RWPE1 (cell line): ENCODE measurements at regions not wholly inside any gene's neighbourhood (a gene's known extent, or its start where the extent isn't known, plus 50 kb on each side); places are given as distances from the start of the nearest gene placed in this dataset.
"Not testable (repeated sequence)": the region's sequence is repeated elsewhere in the genome, so short reads cannot be mapped to it uniquely, and the experiment has no call there.

ENCODE experiments used
- CTCF ChIA-PET: fragments of 350-600 bp; sonication (Branson Sonifier 250); formaldehyde crosslinking; extraction: SDS; loops from one replicate; lab custom pipeline; 2021; lab: Yijun Ruan, JAX
- POLR2A ChIA-PET: fragments of 400-600 bp; formaldehyde crosslinking; extraction: SDS; loops from one replicate; lab custom pipeline; 2020; ENCODE audit warnings: antibody characterized with exemption; ENCODE audit not compliant: low non-redundant PET; lab: Yijun Ruan, JAX
- DNase-seq: peaks from one replicate; pipeline ENCODE4 v3.0.0; 2012; ENCODE audit warnings: low spot score
- H3K27ac ChIP-seq: fragments of 450-650 bp; 2 replicates; pipeline ENCODE4 v1.5.1; 2017
- TF ChIP-seq, protein P1 (sequence below): fragments of 450-650 bp; conservative IDR thresholded peaks from 2 replicates; pipeline ENCODE4 v1.5.1; 2017; ENCODE audit warnings: low read depth, mild to moderate bottlenecking

DNA sequence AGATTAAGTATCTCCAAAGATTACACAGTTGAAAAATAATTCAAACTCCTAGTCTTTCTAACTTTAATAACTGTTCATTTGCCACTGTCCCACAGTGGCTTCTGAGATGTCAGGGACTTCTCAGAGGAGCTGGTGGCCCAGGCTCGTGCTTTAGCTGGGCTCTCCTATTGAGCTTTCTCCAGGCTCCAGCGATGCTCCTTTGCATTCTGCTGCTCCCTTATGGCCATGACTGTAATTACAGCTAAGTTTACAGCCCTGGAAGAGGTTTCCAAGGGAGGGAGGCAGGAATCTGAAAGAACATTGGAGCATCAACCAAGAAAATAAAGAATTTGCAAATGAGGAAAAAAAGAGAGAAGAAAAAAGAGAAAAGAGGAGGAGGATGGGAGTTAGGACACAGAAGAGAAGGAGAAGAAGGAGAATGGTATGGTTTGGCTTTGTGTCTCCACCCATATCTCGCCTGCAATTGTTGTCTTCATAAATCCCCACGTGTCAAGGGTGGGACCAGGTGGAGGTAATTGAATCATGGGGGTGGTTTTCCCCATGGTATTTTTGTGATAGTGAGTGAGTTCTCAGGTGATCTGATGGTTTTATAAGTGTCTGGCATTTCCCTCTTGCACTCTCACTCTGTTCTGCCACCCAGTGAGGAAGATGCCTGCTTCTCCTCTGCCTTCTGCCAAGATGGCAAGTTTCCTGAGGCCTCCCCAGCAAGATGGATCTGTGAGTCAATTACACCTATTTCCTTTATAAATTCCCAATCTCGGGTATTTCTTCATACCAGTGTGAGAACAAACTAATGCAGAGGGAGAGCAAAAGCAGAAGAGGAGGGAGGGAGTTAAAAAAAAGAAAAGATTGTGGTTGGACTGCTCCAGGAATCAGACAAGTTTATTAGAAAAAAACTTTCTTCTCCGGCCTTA is 857.0 kb downstream of the KCNA4 start:
- TF ChIP-seq, protein P1, sequence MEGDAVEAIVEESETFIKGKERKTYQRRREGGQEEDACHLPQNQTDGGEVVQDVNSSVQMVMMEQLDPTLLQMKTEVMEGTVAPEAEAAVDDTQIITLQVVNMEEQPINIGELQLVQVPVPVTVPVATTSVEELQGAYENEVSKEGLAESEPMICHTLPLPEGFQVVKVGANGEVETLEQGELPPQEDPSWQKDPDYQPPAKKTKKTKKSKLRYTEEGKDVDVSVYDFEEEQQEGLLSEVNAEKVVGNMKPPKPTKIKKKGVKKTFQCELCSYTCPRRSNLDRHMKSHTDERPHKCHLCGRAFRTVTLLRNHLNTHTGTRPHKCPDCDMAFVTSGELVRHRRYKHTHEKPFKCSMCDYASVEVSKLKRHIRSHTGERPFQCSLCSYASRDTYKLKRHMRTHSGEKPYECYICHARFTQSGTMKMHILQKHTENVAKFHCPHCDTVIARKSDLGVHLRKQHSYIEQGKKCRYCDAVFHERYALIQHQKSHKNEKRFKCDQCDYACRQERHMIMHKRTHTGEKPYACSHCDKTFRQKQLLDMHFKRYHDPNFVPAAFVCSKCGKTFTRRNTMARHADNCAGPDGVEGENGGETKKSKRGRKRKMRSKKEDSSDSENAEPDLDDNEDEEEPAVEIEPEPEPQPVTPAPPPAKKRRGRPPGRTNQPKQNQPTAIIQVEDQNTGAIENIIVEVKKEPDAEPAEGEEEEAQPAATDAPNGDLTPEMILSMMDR = peak; percentile 76
- H3K27ac ChIP-seq = no peak overlapping the region
- ChIA-PET CTCF (interaction anchor here (0.5 to 1.7 kb wide), 10 partner anchors 12 to 1465 kb away, joined by 3 to 12 read pairs (median 4); no protein-coding TSS in a partner anchor), POLR2A (no interaction called here)
- peak; percentile 64 for DNase-seq

DNA sequence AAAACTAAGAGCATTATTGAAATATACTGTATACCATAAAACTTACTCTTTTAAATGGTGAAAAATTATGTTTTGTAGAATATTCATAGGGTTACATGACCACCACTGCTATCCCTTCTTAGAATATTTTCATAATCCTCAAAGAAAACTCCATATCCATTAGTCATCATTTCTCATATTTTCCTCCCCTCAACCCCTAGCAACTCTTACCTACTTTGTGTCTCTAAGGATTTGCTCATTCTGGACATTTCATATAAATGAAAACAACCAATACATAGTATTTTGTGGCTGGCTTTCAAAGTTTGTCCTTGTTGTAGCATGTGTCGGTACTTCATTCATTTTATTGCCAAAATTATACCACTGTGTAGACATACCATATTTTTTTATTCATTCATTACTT is 863.8 kb downstream of the KCNA4 start:
- POLR2A ChIA-PET = no interaction called here
- CTCF ChIA-PET = no interaction called here
- no peak overlapping the region for H3K27ac ChIP-seq
- TF ChIP-seq, protein P1 = no peak
- DNase-seq = no peak

DNA sequence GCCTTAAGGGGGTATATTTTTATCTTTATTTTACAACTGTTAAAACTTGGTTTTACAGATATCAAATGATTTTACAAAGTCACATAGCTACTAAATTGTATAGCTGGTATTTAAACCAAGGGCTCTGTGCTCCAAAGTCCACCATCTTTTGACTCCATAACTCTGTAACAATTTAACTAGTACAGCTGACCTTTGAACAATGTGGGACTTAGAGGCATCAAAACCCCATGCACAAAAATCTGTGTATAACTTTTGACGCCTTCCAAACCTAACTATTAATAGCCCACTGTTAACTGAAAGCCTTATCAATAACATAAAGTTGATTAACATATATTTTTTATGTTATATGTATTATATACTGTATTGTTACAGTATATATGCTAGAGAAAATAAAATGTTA is 874.3 kb downstream of the KCNA4 start:
- DNase-seq, CTCF ChIA-PET, POLR2A ChIA-PET, H3K27ac ChIP-seq: not testable (repeated sequence)

DNA sequence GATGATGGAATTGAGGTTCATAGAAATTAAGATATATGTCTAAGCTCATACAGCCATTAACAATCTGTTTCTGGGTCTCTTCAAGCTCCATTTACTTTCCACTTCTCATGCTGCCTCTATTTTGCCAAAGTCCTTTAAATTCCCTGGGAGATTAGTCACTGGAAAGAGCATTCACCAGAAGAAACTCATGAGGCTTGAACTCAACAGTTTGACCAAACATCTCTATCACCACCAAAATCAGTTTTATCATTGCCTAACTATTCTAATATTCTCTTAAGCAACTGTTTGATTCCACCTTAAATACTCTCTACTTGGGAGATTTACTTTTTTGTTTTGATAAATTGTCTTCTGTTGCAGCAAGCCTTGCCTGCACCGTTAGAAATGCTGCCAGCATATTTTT is 881.3 kb downstream of the KCNA4 start:
- TF ChIP-seq, protein P1 = no peak
- CTCF ChIA-PET = interaction anchor here (0.5 kb wide), 1 partner anchor 1810 kb away, joined by 3 read pairs; no protein-coding TSS in a partner anchor
- H3K27ac ChIP-seq = no peak overlapping the region
- DNase-seq = no peak
- POLR2A ChIA-PET = no interaction called here

DNA sequence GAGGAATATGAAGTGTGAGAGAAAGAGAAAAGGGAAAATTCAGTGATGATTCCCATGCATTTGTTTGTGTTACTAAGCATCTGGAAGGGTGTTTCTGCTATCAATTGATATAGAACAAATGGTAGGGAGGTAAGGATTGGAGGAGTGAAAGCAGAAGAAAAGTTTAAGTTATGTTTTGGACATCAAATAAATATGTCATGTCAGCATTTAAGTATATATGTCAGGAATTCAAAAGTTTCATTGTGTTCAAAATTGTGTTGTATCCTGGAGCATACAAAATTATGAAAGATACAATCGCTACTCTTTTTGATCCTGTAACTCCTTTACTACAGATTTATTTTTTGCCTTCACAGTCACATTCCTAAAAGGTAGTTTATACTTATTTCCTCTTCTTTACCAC is 885.8 kb downstream of the KCNA4 start:
- H3K27ac ChIP-seq = no peak overlapping the region
- ChIA-PET POLR2A (no interaction called here), CTCF (no interaction called here)
- no peak for DNase-seq
- TF ChIP-seq, protein P1 = no peak

DNA sequence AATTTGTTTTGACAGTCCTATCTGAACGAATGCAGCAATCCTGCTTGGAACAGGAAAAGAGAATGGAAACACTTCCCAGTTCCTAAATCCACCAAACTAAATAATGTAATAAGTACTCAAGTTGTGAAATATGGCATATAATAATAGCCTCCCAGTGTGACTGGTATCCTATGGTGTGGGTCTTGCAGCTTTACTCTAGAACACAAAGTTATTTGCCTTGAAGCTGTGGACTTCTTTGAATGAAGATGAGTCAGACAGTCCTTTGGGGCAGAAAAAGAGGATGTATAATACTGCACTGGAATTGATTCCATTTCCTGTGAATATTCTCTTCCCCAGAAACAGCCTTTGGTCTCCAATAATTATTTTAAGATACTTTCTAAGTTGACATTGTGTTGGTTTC is 887.0 kb downstream of the KCNA4 start:
- H3K27ac ChIP-seq = no peak overlapping the region
- TF ChIP-seq, protein P1 = no peak
- ChIA-PET POLR2A (no interaction called here), CTCF (no interaction called here)
- peak; percentile 8 for DNase-seq

DNA sequence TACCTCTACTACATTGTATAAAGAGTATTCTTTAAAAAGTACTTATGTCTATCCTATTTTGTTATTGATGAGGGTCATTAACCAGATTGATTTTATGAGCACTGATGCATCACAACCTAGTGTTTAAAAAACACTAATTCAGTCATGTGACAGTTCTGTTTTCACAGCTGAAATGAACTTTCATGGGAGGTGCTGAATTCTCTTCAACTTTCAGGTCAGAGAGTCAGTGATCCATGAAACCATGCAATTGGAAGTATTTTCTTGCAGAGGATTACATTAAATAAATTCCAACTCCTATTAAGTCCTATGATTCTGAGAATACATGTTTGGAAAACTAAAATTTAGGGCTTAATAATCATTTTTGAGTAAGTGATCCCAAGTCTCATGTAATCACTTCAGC is 889.4 kb downstream of the KCNA4 start:
- POLR2A ChIA-PET = no interaction called here
- TF ChIP-seq, protein P1 = no peak
- CTCF ChIA-PET = interaction anchor here (1.0 kb wide), 1 partner anchor 9 kb away, joined by 6 read pairs; no protein-coding TSS in a partner anchor

More for the DNA sequence above, 889.4 kb downstream of the KCNA4 start:
- no peak overlapping the region for H3K27ac ChIP-seq
- DNase-seq = no peak
